WTC11 (cell line): ENCODE measurements at regions not wholly inside any gene's neighbourhood (a gene's known extent, or its start where the extent isn't known, plus 50 kb on each side); places are given as distances from the start of the nearest gene placed in this dataset.

Experiments
- ATAC-seq: fragments of 200-7000 bp; cut with Tn5 transposase; 2 replicates; pipeline ENCODE4 v1.10.0; 2021; ENCODE audit warnings: mild to moderate bottlenecking, moderate library complexity
- CTCF ChIA-PET: fragments of 300-600 bp; sonication (Branson Sonifier 250); formaldehyde crosslinking; loops from one replicate; lab custom pipeline; 2021; ENCODE audit warnings: antibody characterized with exemption; lab: Charles Lee
- POLR2A ChIA-PET: fragments of 350-600 bp; sonication (Branson Sonifier 250); formaldehyde crosslinking; loops from one replicate; lab custom pipeline; 2021; ENCODE audit warnings: antibody characterized with exemption; lab: Charles Lee
- DNase-seq: peaks from one replicate; pipeline ENCODE4 v3.0.0; 2021; ENCODE audit warnings: low spot score
- H3K27ac Mint-ChIP-seq: 2 replicates; pipeline ENCODE4 v1.8.0; 2021; ENCODE audit warnings: mixed read lengths
- H3K27me3 Mint-ChIP-seq: 2 replicates; pipeline ENCODE4 v1.8.0; 2021; ENCODE audit warnings: low read depth, mild to moderate bottlenecking, moderate library complexity, mixed read lengths
- H3K36me3 Mint-ChIP-seq: 2 replicates; pipeline ENCODE4 v1.8.0; 2021; ENCODE audit warnings: mixed read lengths
- H3K4me1 Mint-ChIP-seq: 2 replicates; pipeline ENCODE4 v1.8.0; 2022; ENCODE audit warnings: mixed read lengths
- H3K4me3 Mint-ChIP-seq: 2 replicates; pipeline ENCODE4 v1.8.0; 2021; ENCODE audit warnings: mild to moderate bottlenecking, moderate library complexity, mixed read lengths
- H3K9me3 Mint-ChIP-seq: 2 replicates; pipeline ENCODE4 v1.8.0; 2021; ENCODE audit warnings: mixed read lengths
- CBFB ChIP-seq: sonication (generic); formaldehyde crosslinking; IDR thresholded peaks from 2 replicates; pipeline ENCODE4 v1.8.1; 2022; ENCODE audit warnings: mild to moderate bottlenecking, low read depth, missing genetic modification reagents
- CREM ChIP-seq: sonication (generic); formaldehyde crosslinking; IDR thresholded peaks from 2 replicates; pipeline ENCODE4 v1.8.1; 2022; ENCODE audit warnings: mild to moderate bottlenecking, missing genetic modification reagents, moderate library complexity
- ETV6 ChIP-seq: sonication (generic); formaldehyde crosslinking; IDR thresholded peaks from 2 replicates; pipeline ENCODE4 v1.8.1; 2022; ENCODE audit warnings: mild to moderate bottlenecking, missing genetic modification reagents
- IRF1 ChIP-seq: sonication (generic); formaldehyde crosslinking; IDR thresholded peaks from 2 replicates; pipeline ENCODE4 v1.8.0; 2023; ENCODE audit warnings: missing genetic modification reagents
- IRF2 ChIP-seq: sonication (generic); formaldehyde crosslinking; IDR thresholded peaks from 2 replicates; pipeline ENCODE4 v1.8.0; 2022; ENCODE audit warnings: low read depth, missing genetic modification reagents, borderline replicate concordance
- MYBL2 ChIP-seq: sonication (generic); formaldehyde crosslinking; IDR thresholded peaks from 2 replicates; pipeline ENCODE4 v1.8.1; 2023; ENCODE audit warnings: mild to moderate bottlenecking, moderate library complexity, missing genetic modification reagents
- PRDM15 ChIP-seq: sonication (generic); formaldehyde crosslinking; IDR thresholded peaks from 2 replicates; pipeline ENCODE4 v1.8.0; 2022; ENCODE audit warnings: missing genetic modification reagents
- SOX15 ChIP-seq: fragments of 250-450 bp; sonication (Bioruptor Pico); IDR thresholded peaks from 2 replicates; pipeline ENCODE4 v1.9.0; 2021; ENCODE audit warnings: mild to moderate bottlenecking
- ZNF317 ChIP-seq: sonication (generic); formaldehyde crosslinking; IDR thresholded peaks from 2 replicates; pipeline ENCODE4 v1.8.1; 2023; ENCODE audit warnings: low read depth, mild to moderate bottlenecking, moderate library complexity, missing genetic modification reagents, borderline replicate concordance
- ZNF416 ChIP-seq: fragments of 250-450 bp; sonication (Bioruptor Pico); IDR thresholded peaks from 2 replicates; pipeline ENCODE4 v1.9.0; 2021; ENCODE audit warnings: mild to moderate bottlenecking, inconsistent platforms
- ZNF425 ChIP-seq: fragments of 250-450 bp; sonication (Bioruptor Pico); conservative IDR thresholded peaks from 2 replicates; pipeline ENCODE4 v1.9.0; 2021; ENCODE audit warnings: mild to moderate bottlenecking
- ZNF532 ChIP-seq: fragments of 250-450 bp; sonication (Bioruptor Pico); IDR thresholded peaks from 2 replicates; pipeline ENCODE4 v1.9.0; 2021; ENCODE audit warnings: mild to moderate bottlenecking, borderline replicate concordance
- TF ChIP-seq, protein P1 (sequence below): fragments of 250-450 bp; sonication (Bioruptor Pico); IDR thresholded peaks from 2 replicates; pipeline ENCODE4 v1.9.0; 2021; ENCODE audit warnings: mild to moderate bottlenecking

DNA sequence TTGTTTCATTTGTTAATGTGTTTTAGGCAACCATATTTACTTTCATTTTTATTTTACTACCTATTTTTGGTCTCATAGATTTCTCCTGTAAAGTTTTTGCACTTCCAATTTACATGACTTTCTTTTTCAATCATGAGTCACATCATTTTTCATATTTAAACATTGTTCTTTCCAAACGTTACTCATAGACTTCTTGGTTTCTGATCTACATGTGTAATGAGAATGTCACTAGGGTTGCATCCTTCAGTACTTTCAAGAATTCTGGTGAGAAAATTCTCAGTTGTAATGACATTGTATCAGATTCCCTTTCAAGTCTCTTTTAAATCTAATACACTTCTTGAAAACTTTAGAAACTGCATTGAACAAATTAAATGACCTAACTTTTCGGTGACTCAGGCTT is 991.7 kb downstream of the EFNB2 start:
- no peaks in the 10 kb centered on the region for H3K4me1 Mint-ChIP-seq
- no peaks in the 10 kb centered on the region for H3K36me3 Mint-ChIP-seq
- CTCF ChIA-PET: no interaction called here
- DNase-seq (no peak), ATAC-seq (no peak)
- H3K9me3 Mint-ChIP-seq: no peaks in the 10 kb centered on the region
- no peaks in the 10 kb centered on the region for H3K27me3 Mint-ChIP-seq
- H3K4me3 Mint-ChIP-seq: no peak overlapping the region
- TF ChIP-seq ETV6 (CRISPR knock-in tag): no peak
- no peak for TF ChIP-seq CREM (CRISPR knock-in tag)
- no peak for TF ChIP-seq CBFB
- TF ChIP-seq SOX15 (CRISPR knock-in tag): no peak
- no peak for TF ChIP-seq MYBL2
- POLR2A ChIA-PET: no interaction called here
- H3K27ac Mint-ChIP-seq: no peak overlapping the region

GRCh38 chr13:105541565-105541964 is 993.9 kb downstream of the EFNB2 start:
- ChIA-PET POLR2A (no interaction called here), CTCF (no interaction called here)
- no peaks in the 10 kb centered on the region for H3K9me3 Mint-ChIP-seq
- ATAC-seq: no peak
- H3K27me3 Mint-ChIP-seq: no peaks in the 10 kb centered on the region
- no peaks in the 10 kb centered on the region for H3K36me3 Mint-ChIP-seq
- TF ChIP-seq ZNF532: no peak
- TF ChIP-seq IRF1 (CRISPR knock-in tag): no peak
- TF ChIP-seq ZNF416: no peak
- no peak for TF ChIP-seq IRF2 (CRISPR knock-in tag)
- no peak for TF ChIP-seq ZNF317
- no peak for TF ChIP-seq ZNF425 (CRISPR knock-in tag)
- no peak for TF ChIP-seq PRDM15
- TF ChIP-seq, protein P1, sequence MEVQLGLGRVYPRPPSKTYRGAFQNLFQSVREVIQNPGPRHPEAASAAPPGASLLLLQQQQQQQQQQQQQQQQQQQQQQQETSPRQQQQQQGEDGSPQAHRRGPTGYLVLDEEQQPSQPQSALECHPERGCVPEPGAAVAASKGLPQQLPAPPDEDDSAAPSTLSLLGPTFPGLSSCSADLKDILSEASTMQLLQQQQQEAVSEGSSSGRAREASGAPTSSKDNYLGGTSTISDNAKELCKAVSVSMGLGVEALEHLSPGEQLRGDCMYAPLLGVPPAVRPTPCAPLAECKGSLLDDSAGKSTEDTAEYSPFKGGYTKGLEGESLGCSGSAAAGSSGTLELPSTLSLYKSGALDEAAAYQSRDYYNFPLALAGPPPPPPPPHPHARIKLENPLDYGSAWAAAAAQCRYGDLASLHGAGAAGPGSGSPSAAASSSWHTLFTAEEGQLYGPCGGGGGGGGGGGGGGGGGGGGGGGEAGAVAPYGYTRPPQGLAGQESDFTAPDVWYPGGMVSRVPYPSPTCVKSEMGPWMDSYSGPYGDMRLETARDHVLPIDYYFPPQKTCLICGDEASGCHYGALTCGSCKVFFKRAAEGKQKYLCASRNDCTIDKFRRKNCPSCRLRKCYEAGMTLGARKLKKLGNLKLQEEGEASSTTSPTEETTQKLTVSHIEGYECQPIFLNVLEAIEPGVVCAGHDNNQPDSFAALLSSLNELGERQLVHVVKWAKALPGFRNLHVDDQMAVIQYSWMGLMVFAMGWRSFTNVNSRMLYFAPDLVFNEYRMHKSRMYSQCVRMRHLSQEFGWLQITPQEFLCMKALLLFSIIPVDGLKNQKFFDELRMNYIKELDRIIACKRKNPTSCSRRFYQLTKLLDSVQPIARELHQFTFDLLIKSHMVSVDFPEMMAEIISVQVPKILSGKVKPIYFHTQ (CRISPR knock-in tag): no peak
- no peak for TF ChIP-seq MYBL2
- H3K4me3 Mint-ChIP-seq: no peak overlapping the region
- H3K4me1 Mint-ChIP-seq: peaks cover 8% of the 10 kb centered on the region
- DNase-seq: no peak
- H3K27ac Mint-ChIP-seq: no peak overlapping the region
